ENCODE measurements at regions not wholly inside any gene's neighbourhood (a gene's known extent, or its start where the extent isn't known, plus 50 kb on each side); places are given as distances from the start of the nearest gene placed in this dataset.

DNA sequence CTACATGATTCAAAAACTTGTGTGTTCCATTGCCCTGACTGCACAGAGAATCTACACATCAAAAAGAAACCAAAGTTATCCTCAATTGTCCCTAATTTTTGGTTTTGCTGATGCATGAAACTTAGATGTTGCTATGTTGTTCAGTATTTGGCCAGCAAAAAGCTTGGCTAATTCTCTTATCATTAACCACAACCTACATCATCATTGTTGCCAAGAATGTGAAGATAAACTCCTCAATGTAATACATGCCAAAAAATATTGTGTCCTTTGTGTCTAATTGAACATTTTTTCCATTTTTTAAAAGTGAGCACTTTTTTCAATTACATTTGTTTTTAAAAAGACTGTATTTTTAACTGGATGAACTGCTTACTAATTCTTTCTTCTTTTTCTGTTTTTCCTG is 268.0 kb upstream of the SEMA3D start:
- Histone ChIP-seq H3K36me3 (no peaks in the 10 kb centered on the region), H3K27ac (no peak overlapping the region), H3K9me3 (no peaks in the 10 kb centered on the region), H3K4me1 (no peaks in the 10 kb centered on the region), H3K4me3 (no peak overlapping the region), H3K27me3 (no peaks in the 10 kb centered on the region)
- TF ChIP-seq, protein P1, sequence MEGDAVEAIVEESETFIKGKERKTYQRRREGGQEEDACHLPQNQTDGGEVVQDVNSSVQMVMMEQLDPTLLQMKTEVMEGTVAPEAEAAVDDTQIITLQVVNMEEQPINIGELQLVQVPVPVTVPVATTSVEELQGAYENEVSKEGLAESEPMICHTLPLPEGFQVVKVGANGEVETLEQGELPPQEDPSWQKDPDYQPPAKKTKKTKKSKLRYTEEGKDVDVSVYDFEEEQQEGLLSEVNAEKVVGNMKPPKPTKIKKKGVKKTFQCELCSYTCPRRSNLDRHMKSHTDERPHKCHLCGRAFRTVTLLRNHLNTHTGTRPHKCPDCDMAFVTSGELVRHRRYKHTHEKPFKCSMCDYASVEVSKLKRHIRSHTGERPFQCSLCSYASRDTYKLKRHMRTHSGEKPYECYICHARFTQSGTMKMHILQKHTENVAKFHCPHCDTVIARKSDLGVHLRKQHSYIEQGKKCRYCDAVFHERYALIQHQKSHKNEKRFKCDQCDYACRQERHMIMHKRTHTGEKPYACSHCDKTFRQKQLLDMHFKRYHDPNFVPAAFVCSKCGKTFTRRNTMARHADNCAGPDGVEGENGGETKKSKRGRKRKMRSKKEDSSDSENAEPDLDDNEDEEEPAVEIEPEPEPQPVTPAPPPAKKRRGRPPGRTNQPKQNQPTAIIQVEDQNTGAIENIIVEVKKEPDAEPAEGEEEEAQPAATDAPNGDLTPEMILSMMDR (IDR thresholded peaks at IDR 0.05), result no peak
- TF ChIP-seq POLR2AphosphoS5 (IDR thresholded peaks at IDR 0.05) (no peak), EP300 (IDR thresholded peaks at IDR 0.05; ENCODE audit: low read depth) (no peak), POLR2A (IDR thresholded peaks at IDR 0.05) (no peak)
- intact Hi-C loops (cut with DNase I; ENCODE audit: low total_unique reads) (no loop called here), in situ Hi-C loops (cut with MboI; ENCODE audit: low pct_ligation_motif_present in 1 of 4, low pct_unique_long_range_greater_than_20kb in 1 of 4, low sequenced_read_pairs in 3 of 4) (no loop called here)
- no peak for DNase-seq

GRCh38 chr7:85452674-85453073 is 265.8 kb upstream of the SEMA3D start:
- H3K27ac ChIP-seq, result no peak overlapping the region
- intact Hi-C loops (cut with DNase I; ENCODE audit: low total_unique reads) (no loop called here), in situ Hi-C loops (cut with MboI; ENCODE audit: low pct_ligation_motif_present in 1 of 4, low pct_unique_long_range_greater_than_20kb in 1 of 4, low sequenced_read_pairs in 3 of 4) (no loop called here)
- no peaks in the 10 kb centered on the region for H3K4me1 ChIP-seq
- H3K9me3 ChIP-seq, result no peaks in the 10 kb centered on the region
- H3K4me3 ChIP-seq, result no peak overlapping the region
- H3K27me3 ChIP-seq, result no peaks in the 10 kb centered on the region
- TF ChIP-seq, protein P1 (IDR thresholded peaks at IDR 0.05), result no peak
- TF ChIP-seq POLR2A (IDR thresholded peaks at IDR 0.05) (no peak), POLR2AphosphoS5 (IDR thresholded peaks at IDR 0.05) (no peak), EP300 (IDR thresholded peaks at IDR 0.05; ENCODE audit: low read depth) (no peak)
- no peak for DNase-seq
- no peaks in the 10 kb centered on the region for H3K36me3 ChIP-seq

- Histone ChIP-seq H3K4me3 (no peak overlapping the region), H3K27me3 (no peaks in the 10 kb centered on the region), H3K27ac (no peak overlapping the region), H3K36me3 (no peaks in the 10 kb centered on the region), H3K4me1 (no peaks in the 10 kb centered on the region), H3K9me3 (no peaks in the 10 kb centered on the region)
- no peak for DNase-seq
- 77 to 83% methylated on average over 3 of the region's 3 CpGs for WGBS, 2 donors (ENCODE audit: low coverage in 1 of 2)
- intact Hi-C loops (cut with DNase I; ENCODE audit: low total_unique reads), result no loop called here
- no peak for TF ChIP-seq POLR2A (IDR thresholded peaks at IDR 0.05)
- TF ChIP-seq POLR2AphosphoS5 (IDR thresholded peaks at IDR 0.05), result no peak
- TF ChIP-seq, protein P1 (IDR thresholded peaks at IDR 0.05), result no peak
- no peak for TF ChIP-seq EP300 (IDR thresholded peaks at IDR 0.05; ENCODE audit: low read depth)
- in situ Hi-C loops (cut with MboI; ENCODE audit: low pct_ligation_motif_present in 1 of 4, low pct_unique_long_range_greater_than_20kb in 1 of 4, low sequenced_read_pairs in 3 of 4), result no loop called here
Measured at GRCh38 chr7:85449478-85449877, 262.6 kb upstream of the SEMA3D start.

GRCh38 chr7:85447004-85447403 is 260.1 kb upstream of the SEMA3D start:
- H3K9me3 ChIP-seq, result no peaks in the 10 kb centered on the region
- 79 to 88% methylated on average over 1 of the region's 1 CpG for WGBS, 2 donors (ENCODE audit: low coverage in 1 of 2)
- no peaks in the 10 kb centered on the region for H3K4me1 ChIP-seq
- no peak overlapping the region for H3K4me3 ChIP-seq
- TF ChIP-seq EP300 (IDR thresholded peaks at IDR 0.05; ENCODE audit: low read depth) (no peak), POLR2AphosphoS5 (IDR thresholded peaks at IDR 0.05) (no peak), POLR2A (IDR thresholded peaks at IDR 0.05) (no peak)
- TF ChIP-seq, protein P1 (IDR thresholded peaks at IDR 0.05), result no peak
- in situ Hi-C loops (cut with MboI; ENCODE audit: low pct_ligation_motif_present in 1 of 4, low pct_unique_long_range_greater_than_20kb in 1 of 4, low sequenced_read_pairs in 3 of 4) (no loop called here), intact Hi-C loops (cut with DNase I; ENCODE audit: low total_unique reads) (no loop called here)
- H3K27ac ChIP-seq, result no peak overlapping the region
- DNase-seq, result no peak
- no peaks in the 10 kb centered on the region for H3K27me3 ChIP-seq
- no peaks in the 10 kb centered on the region for H3K36me3 ChIP-seq
